Activated CD4-positive, alpha-beta T cell treated with anti-CD3 and anti-CD28 coated beads, Interleukin-10, Interleukin-2, amounts not matched to agents 100 ng/mL and 50 ng/mL, durations not matched to agents 16 hours and 8 hours (primary cell): ENCODE measurements at regions not wholly inside any gene's neighbourhood (a gene's known extent, or its start where the extent isn't known, plus 50 kb on each side); places are given as distances from the start of the nearest gene placed in this dataset.

Experiments
- DNase-seq: peaks from one replicate; pipeline ENCODE4 v3.0.0-alpha.2; 2020

- DNase-seq, result no peak
These were observed 51.1 kb upstream of the NHSL1 start for GRCh38 chr6:138550346-138550767.

DNA sequence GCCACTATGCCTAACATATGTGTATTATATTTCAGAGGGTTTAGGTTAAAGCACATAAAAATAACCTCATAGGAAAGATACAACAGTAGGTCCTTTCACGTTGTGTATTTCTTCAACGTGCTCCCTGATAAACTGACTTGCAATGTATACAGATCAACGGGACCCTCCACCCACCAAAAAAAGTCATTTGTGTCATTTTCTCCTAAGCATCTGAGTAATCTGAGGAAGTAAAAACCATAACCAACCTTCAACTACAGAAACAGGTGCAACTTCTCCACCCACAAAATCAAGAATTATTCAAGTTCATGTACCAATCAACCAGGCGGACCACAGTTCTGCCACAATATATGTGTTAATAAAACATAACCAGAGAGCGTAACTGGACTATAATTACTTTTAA lies 54.9 kb upstream of the NHSL1 start:
- no peak for DNase-seq

- no peak for DNase-seq
These were observed 56.2 kb upstream of the NHSL1 start for GRCh38 chr6:138555421-138555988.

DNA sequence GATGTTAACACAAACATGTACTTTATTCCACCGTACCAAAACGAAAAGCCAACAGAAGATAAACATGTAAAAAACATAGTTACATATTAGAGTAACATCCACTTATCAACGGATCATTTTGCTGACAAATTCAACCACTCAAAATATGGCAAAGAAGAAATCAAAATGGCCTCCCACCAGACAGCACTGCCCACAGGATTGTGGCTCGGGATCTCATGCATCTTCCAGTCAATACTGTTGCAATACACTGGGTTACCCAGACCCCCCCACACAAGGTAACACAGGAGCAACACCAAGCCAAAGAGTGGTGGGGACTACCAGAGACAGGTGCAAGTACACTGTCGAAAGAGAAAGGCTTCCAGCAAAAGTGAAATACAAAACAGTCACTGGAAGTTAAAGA lies 57.9 kb upstream of the NHSL1 start:
- DNase-seq, result no peak

DNA sequence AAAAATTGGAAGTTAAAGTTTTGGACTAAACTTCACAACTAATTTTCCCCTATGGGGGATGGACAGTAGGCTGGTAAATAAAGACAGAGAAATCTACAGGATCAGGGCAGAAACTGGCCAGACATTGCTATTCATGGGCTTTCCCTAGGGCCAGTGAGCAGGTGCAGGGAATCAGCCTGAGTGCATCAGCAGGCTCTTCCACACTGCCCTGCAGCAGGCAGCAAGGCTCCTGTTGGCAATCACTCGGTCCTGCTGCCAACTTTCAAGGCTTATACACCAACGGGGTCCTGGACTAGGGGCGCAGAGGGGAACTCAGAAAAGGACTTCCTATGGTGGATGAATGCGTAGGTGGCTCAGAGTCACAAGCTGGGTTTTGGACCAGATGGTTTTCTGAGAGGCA lies 59.8 kb upstream of the NHSL1 start:
- DNase-seq, result no peak

GRCh38 chr6:138560130-138560860 lies 61.0 kb upstream of the NHSL1 start:
- DNase-seq, result no peak

GRCh38 chr6:138562691-138563090 lies 63.4 kb upstream of the NHSL1 start:
- DNase-seq, result no peak

DNA sequence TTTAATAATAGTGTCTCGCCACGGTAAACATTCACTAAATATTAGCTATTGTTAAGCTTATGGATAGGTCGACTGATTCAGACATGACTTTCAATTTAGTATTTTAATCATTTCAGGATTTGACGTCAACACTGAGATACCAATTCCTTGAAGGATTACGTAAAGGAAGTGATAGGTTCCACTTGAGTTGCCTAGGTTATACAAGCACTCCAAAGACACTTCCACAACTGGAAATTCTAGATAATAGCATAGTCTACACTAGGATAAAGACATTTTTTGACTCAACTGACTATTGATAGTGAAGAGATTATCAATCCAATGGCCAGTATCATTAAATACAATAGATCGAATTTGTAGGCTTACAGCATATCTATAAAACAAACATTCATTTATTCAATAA lies 63.9 kb upstream of the NHSL1 start:
- DNase-seq, result no peak

GRCh38 chr6:138563650-138564049 lies 64.4 kb upstream of the NHSL1 start:
- DNase-seq, result no peak

DNA sequence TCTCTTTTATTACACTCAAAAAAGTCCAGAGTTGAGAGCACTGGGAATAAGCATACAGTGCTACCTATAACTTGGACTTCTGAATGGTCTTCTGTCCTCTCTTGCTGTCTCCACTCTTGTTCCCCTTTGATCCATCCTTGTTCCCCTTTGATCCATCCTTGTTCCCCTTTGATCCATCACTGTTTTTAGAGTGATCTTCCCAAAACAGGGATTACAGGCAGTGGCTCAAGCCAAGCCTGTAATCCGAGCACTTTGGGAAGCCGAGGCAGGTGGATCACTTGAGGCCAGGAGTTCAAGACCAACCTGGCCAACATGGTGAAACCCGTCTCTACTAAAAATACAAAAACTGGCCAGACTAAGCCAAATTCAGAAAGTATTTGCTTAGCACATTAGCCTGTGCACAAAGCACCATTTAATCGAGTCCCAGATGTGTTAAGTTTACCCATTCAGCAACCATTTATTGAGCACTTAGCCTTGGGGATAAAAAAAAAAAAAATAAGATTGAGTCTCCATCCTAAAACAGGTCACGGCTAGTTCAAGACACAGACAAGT lies 65.0 kb upstream of the NHSL1 start:
- DNase-seq, result no peak

DNA sequence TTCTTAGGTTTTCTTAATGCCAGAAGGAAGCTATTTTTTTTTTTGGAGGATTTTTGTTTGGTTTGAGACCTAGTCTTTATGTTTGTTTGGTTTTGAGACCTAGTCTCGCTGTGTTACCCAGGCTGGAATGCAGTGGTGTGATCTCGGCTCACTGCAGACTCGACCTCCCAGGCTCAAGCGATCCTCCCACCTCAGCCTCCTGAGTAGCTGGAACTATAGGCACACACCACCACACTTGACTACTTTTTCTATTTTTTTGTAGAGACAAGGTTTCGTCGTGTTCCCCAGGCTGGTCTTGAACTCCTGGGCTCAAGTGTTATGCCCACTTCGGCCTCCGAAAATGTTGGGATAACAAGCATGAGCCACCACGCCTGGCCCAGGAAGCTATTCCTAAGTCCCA lies 67.8 kb upstream of the NHSL1 start:
- DNase-seq, result no peak

GRCh38 chr6:138568997-138569396 lies 69.7 kb upstream of the NHSL1 start:
- DNase-seq, result no peak

DNA sequence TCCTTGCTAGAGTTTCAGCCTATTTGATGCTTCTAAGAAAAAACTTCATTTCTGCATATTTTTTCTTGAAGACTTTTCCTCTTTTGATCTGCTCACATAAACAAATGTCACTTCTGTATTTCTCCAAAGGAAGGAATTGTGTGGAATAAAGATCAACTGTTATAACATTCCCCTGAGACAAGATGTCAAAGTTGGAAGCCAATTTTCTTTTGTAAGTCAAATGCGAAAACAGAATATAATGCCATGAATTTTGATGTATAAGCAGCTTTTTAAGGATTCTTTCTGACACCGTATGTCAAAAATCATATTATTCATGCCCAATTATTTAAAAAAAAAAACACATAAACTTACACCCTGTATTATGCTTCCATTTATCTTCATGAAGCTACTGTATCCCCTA lies 70.3 kb upstream of the NHSL1 start:
- no peak for DNase-seq

- DNase-seq, result no peak
These were observed 70.9 kb upstream of the NHSL1 start for GRCh38 chr6:138569970-138570724.

DNA sequence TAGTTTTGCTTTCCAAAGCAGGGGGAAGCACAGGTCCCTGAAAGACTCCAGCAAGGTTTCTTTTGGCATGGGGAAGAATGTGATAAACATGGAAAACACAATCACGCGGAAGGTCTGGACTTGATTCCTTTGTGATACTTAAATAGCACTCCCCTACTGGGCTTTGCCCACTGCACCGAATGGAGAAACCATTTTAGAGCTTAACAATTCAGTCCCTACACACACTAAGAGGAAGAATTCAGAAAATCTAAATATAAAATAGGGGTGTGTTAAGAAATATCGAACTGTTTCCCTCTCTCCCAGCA lies 71.4 kb upstream of the NHSL1 start:
- no peak for DNase-seq

GRCh38 chr6:138571181-138571580 lies 71.9 kb upstream of the NHSL1 start:
- no peak for DNase-seq

DNA sequence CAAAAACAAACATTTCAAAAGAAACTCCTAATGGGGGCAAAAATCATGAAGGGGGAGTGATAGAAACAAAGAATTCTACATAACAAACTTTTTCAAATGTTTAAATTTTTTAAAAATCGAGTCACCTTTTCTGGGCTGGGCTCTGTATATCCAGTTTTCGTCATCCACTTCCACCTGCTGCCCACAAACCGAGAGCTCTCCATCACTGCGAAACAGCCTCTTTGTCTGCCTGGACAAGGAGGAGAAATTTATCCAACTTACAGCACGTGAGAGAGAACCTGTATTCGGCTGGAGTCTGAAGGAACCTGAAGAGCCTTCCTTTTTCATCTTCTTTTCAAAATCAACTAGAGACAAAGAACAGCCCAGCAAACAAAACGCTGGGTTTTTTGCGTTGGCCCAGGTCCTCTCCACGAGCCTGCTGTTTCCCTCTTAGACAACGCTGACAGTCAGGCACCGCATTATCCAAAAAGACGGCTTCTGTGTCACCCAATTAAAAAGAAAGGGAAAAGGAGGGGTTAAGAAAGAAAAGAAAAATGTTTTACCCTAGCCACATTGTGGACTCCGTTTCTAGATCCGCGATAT lies 72.4 kb upstream of the NHSL1 start:
- DNase-seq, result no peak

DNA sequence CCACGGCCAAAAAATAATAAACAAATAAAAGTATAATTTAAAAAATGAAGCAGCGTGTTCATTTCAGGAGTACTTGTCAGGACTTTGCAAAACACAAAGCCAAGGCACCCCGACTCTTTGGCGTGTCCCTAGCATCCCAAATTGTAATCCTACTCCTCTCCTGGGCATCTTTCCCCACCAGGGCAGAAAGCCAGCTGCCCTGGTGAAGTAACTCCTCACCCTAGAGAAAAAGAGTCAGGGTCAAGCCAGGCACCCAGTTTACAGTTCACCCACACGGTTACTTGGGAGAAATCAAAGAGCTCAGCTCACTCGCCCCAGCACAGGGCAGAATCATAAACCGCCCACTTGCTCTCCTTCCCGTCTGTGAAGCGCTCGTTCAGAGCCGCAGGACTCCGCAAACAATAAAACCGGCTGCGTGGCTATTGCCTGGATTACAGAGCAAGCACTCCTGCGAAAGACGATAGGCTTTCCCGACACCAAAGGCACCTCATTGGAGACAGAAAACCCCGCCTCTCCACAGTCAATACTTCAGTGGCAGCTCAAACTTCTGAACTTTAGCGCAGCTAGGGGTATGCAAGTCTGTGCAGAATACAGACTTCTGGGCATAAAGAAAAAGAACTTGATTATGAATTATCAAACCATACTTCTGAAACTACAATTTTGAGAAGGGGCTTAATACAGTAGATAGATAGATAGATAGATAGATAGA lies 73.0 kb upstream of the NHSL1 start:
- DNase-seq, result peak; percentile 3

DNA sequence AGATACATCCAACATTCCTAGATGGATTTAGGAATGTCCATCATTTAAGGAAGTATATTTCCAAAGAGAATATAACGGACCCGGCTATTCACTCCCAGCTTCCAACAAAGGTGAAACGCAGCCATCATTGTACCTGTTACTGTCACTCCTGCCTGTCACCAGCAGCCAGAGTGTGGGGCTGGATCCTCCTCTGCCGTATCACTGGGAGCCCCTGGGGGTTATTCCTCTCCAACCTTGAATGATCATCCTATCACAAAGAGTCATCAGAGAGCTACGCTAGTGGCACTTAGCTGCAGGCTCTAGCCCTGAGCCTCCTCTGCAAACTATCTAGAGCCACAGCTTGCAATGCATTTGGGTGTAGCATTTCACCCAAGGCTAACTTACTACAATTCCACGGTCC lies 73.6 kb upstream of the NHSL1 start:
- no peak for DNase-seq

GRCh38 chr6:138575257-138575656 lies 76.0 kb upstream of the NHSL1 start:
- DNase-seq, result no peak

GRCh38 chr6:138576313-138576712 lies 77.0 kb upstream of the NHSL1 start:
- DNase-seq, result no peak

- no peak for DNase-seq
These were observed 78.0 kb upstream of the NHSL1 start for GRCh38 chr6:138577151-138577915.
